ENCODE measurements at regions not wholly inside any gene's neighbourhood (a gene's known extent, or its start where the extent isn't known, plus 50 kb on each side); places are given as distances from the start of the nearest gene placed in this dataset.

GRCh38 chr10:70943841-70944466 is 55.6 kb upstream of the PCBD1 start:
- TF ChIP-seq CTCF (IDR thresholded peaks at IDR 0.05) (no peak), POLR2A (IDR thresholded peaks at IDR 0.05) (no peak)
